ENCODE measurements at regions not wholly inside any gene's neighbourhood (a gene's known extent, or its start where the extent isn't known, plus 50 kb on each side); places are given as distances from the start of the nearest gene placed in this dataset.

DNA sequence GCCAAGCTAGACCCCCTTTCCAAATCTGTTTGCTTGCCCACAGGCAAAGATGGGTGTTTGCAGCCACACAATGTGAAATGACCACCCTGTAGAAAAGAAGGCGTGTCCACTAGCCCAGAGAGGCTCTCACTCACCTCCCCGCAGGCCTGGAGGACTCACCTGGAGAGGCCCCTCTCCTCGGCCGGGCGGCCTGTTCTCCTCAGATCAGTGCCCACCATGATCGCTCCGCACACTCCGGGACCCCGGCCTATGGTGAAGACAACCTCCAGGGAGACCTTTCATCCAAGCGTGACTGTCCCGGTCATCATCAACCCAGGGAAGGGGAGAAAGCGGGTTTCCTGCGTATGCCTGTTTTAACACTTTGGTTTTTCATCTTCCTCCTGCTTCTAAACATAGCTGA lies 328.7 kb upstream of the SALL3 start:
- DNase-seq (ENCODE audit: low read depth), result no peak

- DNase-seq (ENCODE audit: low read depth), result no peak
Observed at GRCh38 chr18:78652001-78652545, 327.5 kb upstream of the SALL3 start.

GRCh38 chr18:78655921-78656320 lies 323.7 kb upstream of the SALL3 start:
- DNase-seq (ENCODE audit: low read depth), result no peak

DNA sequence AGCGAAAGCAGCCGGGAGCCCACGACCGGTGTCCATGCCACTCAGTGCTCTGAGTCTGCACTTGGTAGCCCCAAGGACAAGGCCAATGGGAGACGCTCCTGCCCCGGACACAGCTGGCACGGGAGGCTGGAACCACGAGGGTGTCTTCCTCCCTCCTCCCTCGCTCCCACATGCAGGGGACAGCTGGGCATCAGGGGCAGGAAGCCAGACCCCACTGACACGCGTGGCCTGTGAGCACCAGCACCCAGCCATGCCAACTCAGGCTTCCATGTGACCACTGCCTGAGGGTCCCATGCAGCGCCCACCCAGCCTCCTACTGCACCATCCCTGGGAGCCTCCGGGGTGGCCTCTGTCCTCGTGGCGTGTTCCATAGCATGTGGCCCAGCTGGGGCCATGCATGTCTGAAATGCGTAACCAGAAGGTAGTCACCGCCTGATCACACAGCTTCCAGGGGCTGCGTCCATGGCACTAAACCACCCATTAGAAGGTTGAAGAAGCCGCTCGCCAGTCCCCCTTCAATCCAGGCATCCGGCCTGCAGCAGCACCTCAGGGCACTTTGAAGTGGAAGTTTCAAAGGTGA lies 323.2 kb upstream of the SALL3 start:
- no peak for DNase-seq (ENCODE audit: low read depth)

DNA sequence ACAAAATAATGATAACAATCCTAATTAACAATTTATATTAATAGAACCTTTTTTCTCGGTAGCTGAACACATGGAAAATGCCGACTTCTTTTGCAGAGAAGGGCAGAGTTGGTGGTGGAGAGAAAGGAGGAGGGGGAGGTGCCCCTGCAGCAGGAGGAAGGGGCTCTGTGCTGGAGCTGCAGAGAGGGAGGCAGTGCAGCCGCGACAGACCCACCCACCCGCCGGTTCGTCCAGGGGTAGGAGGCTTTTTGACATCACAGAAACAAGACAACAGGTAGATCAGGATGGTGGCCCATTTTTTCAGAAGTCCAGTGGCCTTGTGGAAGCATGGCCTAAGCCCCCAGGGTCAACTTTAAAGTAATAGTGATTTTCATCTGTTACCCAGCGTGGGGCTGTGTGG lies 321.1 kb upstream of the SALL3 start:
- no peak for DNase-seq (ENCODE audit: low read depth)

GRCh38 chr18:78659057-78659456 lies 320.6 kb upstream of the SALL3 start:
- no peak for DNase-seq (ENCODE audit: low read depth)

DNA sequence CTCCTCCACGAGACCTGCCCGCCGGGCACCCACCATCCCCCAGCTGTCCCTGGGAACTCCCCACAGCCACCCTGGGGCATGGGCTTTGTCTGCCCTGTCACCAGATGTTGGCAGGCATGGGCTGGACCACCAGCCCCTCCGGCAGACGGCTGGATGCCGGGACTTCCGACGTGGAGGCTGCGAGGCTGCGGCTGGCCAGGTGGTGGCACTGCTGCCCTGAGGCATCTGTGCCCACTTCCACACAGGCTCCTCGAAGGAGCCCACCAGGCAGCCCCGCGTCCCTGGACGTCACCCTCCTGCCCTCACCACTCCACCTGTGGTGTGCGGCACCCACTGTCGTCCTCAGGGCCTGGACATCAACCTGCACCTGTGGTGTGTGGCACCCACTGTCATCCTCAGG lies 319.9 kb upstream of the SALL3 start:
- no peak for DNase-seq (ENCODE audit: low read depth)

- DNase-seq (ENCODE audit: low read depth), result no peak
Observed at GRCh38 chr18:78660311-78660710, 319.3 kb upstream of the SALL3 start.

DNA sequence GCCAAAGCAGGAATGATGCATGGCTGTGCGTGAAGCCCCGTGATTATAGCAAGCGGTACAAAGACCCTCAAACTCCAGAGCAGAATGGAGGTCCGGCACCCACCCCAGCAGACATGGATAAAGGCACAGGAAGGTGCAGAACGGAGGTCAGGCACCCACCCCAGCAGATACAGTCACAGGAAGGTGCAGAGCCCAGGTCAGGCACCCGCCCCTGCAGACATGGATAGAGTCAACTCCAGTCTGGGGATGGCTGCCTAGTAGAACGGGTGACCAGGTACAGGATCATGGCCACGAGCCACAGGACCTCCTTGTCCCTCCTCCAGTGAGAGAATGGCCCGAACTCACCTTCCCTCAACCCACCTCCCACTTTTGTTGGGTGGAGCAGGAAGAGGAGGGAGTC lies 318.3 kb upstream of the SALL3 start:
- no peak for DNase-seq (ENCODE audit: low read depth)

DNA sequence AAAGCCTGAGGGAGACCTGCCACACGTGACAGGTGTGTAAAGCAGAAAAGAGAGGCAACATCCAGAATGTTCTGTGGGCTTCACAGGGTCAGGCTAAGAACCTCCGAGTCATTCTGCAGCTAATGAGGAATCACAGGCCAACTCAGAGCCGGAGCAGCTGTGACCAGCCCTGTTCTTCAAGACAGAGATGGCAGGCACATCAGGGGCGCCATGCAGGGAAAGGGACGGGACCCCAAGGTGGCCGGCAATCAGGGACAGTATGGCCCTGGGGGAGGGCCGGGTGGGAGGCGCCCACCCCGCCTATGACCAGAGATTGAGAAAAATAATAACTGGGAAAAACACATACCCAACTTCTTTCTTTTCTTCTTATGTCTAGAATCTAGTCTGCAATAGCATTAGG lies 316.7 kb upstream of the SALL3 start:
- no peak for DNase-seq (ENCODE audit: low read depth)

DNA sequence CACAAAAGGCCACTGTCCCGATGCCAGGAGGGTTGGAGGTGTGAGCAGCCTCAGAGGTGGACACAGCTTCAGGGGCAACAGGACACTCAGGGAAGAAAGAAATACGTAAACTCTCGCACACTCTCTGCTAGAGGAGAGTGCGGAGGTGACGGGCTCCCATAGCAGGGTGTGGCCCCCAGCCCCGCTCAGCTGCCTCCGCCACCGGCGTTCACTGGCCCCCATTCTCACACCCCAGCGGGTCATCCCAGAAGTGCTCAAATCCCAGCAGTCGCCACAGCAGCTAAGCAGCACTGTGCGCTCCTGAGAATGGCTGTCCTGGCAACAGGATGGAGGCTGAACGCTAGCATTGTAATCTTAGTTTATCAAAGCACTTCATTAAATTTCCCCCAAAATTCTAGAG lies 315.6 kb upstream of the SALL3 start:
- DNase-seq (ENCODE audit: low read depth), result no peak

- DNase-seq (ENCODE audit: low read depth), result no peak
Observed at GRCh38 chr18:78664848-78665247, 314.8 kb upstream of the SALL3 start.

DNA sequence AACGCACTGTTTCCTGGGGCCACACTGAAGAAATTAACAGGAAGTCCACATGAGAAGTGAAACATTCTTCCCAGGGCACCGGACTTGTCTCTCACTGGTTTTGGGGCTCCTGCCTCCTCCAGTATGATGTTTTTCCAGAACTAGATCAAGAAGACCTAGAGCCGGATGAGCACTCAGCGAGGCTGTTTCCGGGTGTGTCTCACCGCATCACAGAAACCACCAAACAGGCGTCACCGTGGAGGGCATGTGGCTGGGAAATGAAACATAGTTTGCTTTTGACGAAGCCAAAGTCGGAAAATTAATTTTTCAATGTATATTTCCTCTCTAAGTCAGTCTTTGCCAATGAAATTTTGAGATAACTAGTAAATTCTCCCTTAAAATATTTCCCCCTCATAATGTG lies 314.0 kb upstream of the SALL3 start:
- DNase-seq (ENCODE audit: low read depth), result no peak

DNA sequence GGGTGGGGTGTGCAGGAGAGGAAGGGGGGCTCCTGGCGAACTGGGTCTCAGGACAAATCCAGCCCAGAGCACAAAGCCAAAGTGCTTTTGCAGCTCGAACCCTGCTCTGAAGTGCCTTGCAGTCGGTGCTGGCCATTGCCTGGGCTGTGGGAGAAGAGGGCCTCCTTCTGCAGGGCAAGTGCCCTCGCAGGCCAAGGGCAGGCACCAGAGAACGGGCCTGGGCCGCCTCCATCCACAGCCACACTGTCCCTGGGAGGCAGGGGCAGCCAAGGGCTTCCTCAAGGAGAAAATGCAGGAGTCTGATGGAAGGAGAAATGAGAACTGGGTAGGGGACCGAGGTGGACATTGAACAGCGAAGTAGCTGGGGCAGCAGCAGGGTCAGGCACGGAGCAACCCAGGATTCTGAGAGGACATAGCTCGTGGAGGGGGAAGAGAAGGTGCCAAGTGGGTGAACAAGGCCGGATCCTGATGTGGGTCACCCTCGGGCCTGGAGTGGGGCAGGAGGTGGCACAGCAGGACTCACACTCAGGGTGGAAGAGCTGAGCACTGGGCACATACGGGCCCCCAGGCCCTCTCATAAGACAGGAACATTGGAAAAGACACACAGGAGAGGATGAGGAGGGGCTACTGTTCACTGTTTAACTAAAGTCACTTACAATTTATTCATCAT lies 312.8 kb upstream of the SALL3 start:
- no peak for DNase-seq (ENCODE audit: low read depth)

- no peak for DNase-seq (ENCODE audit: low read depth)
Observed at GRCh38 chr18:78670778-78671391, 308.7 kb upstream of the SALL3 start.

GRCh38 chr18:78671551-78671950 lies 308.1 kb upstream of the SALL3 start:
- DNase-seq (ENCODE audit: low read depth), result no peak

- DNase-seq (ENCODE audit: low read depth), result no peak
Observed at GRCh38 chr18:78672862-78673446, 306.7 kb upstream of the SALL3 start.

DNA sequence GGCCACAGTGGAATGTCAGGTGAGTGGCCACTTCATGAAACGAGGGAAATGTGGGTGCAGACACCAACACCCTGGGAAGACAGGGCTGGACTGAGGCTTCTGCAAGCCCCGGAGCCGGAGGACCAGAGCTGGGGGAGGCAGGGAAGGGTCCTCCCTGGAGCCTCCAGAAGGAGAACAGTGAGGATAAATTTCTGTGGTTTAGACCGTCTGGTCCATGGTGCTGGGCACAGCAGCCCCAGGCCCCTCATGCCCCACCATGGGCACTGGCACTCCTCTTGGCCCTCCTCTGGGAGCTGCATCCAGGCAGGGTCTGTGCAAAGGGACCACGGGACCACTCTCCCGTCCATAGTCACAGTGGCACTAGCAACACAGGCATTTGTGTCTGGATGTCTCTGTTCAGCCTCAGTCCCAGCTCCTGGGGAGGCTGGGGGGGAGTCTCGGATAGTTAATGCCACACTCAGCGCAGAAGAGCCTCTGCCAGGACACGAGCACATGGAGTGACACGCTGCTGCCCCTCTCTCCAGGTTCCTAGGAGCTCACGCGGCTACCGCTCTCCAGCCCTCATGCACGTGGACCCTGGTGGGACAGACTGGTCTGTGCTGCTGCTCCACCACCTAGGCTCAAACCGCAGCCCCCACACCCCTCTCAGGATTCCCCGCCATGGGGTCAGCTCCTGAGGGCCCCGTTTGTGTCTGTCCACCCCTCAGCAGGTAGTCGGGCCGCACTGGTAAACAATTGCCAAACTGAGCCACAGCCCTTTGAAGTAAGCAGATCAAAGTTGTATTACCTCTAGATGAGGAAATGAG lies 305.9 kb upstream of the SALL3 start:
- no peak for DNase-seq (ENCODE audit: low read depth)

DNA sequence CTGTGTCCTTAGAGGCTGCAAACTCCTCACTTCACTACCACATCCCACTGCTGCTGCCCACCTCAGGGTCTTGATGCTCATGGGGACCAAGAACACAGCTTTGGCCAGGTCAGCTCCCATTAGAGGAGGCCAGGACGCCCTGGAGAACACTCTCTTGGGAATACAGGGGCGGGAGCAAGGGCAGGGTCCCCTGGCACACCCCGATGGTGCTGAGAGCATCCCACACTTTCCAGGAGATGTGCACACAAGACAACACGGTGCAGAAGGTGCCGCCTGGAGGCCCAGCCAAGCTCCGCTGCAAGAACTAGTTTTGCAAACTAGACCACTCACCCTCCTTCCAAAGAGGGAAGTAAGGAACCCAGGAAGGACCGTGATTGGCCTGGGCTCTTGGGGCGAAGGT lies 304.4 kb upstream of the SALL3 start:
- DNase-seq (ENCODE audit: low read depth), result no peak

DNA sequence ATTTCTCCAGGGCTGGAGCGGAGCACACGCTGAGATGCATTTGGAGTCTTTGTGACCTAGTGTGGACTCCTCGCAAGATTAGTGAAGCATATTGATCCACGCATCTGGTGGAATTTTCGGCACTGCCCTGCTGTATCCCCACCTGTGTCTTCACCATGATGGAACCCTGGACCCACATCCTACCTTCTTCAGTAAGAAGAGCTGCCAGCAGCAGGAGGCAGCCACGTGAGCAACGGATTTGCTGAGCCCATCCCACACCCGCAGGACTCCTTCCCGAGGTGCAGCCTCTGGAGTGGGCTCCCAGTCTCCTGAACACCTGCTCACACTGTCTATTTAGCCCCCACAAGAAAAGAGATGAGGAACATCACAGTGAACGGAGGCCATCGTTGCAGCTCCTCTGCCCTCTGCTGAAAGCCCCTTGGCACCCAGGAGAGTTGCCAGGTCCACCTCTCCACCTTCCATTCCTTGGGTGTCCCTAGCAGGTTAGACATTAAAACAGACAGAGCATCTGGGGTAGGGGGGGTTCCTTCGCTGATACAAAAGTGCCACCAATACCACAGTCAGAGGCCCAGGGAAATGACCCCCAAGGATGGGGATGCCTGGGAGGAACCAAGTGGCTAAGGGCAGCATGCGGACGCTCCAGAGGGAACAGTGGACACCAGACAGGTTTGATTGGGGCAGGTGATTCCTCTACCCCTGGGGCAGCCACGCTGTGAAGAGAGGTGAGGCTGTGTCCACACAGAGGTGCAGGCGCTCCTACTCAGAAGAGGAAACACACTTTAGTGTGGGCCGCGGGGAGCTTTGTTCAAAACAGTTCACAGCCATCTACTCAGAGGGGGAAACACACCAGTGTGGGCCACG lies 302.8 kb upstream of the SALL3 start:
- DNase-seq (ENCODE audit: low read depth), result no peak
